GM23338 (cell line): ENCODE measurements at regions not wholly inside any gene's neighbourhood (a gene's known extent, or its start where the extent isn't known, plus 50 kb on each side); places are given as distances from the start of the nearest gene placed in this dataset.

Experiments used
- ATAC-seq: fragments of 200-7000 bp; cut with Tn5 transposase; 3 replicates; pipeline ENCODE4 v1.9.1; 2020
- DNase-seq: peaks from one replicate; pipeline ENCODE4 v3.0.0-alpha.2; 2015; ENCODE audit warnings: low spot score
- H2AFZ ChIP-seq: fragments of 200-600 bp; sonication (generic); 2 replicates; pipeline ENCODE4 v1.8.0; 2016; ENCODE audit warnings: antibody characterized with exemption, mild to moderate bottlenecking, moderate library complexity
- H3F3A ChIP-seq: fragments of 200-600 bp; sonication (generic); replicated peaks from 2 replicates; pipeline ENCODE4 v1.8.0; 2017; ENCODE audit warnings: antibody characterized with exemption, mixed run types, low read depth
- H3K27ac ChIP-seq: fragments of 200-600 bp; sonication (generic); 2 replicates; pipeline ENCODE4 v1.6.1; 2016; ENCODE audit warnings: low read depth
- H3K27me3 ChIP-seq: fragments of 200-600 bp; sonication (generic); 2 replicates; pipeline ENCODE4 v1.8.0; 2016; ENCODE audit warnings: mild to moderate bottlenecking, mixed run types, moderate library complexity; ENCODE audit not compliant: insufficient read depth
- H3K36me3 ChIP-seq: fragments of 200-600 bp; sonication (generic); 2 replicates; pipeline ENCODE4 v1.8.0; 2016; ENCODE audit warnings: mild to moderate bottlenecking; ENCODE audit not compliant: insufficient read depth
- H3K4me1 ChIP-seq: fragments of 200-600 bp; sonication (generic); 2 replicates; pipeline ENCODE4 v1.8.0; 2016; ENCODE audit warnings: mild to moderate bottlenecking, moderate library complexity; ENCODE audit not compliant: insufficient read depth
- H3K4me2 ChIP-seq: fragments of 200-600 bp; sonication (generic); 2 replicates; pipeline ENCODE4 v1.7.1; 2017; ENCODE audit warnings: mixed run types
- H3K4me3 ChIP-seq: fragments of 200-600 bp; sonication (generic); 2 replicates; pipeline ENCODE4 v1.6.1; 2016; ENCODE audit warnings: mixed run types
- H3K79me2 ChIP-seq: fragments of 200-600 bp; sonication (generic); replicated peaks from 2 replicates; pipeline ENCODE4 v1.8.0; 2017; ENCODE audit warnings: mild to moderate bottlenecking; ENCODE audit not compliant: insufficient read depth
- H3K9me2 ChIP-seq: fragments of 200-600 bp; sonication (generic); 2 replicates; pipeline ENCODE4 v1.8.0; 2017; ENCODE audit not compliant: insufficient read depth
- H4K20me1 ChIP-seq: fragments of 200-600 bp; sonication (generic); replicated peaks from 2 replicates; pipeline ENCODE4 v1.8.0; 2017; ENCODE audit warnings: mild to moderate bottlenecking; ENCODE audit not compliant: insufficient read depth
- H3K27ac Mint-ChIP-seq: 2 replicates; pipeline ENCODE4 v1.8.0; 2020; ENCODE audit warnings: inconsistent platforms, mild to moderate bottlenecking, moderate library complexity, mixed read lengths
- H3K27me3 Mint-ChIP-seq: 3 replicates; pipeline ENCODE4 v1.8.0; 2022; ENCODE audit warnings: low read depth, mild to moderate bottlenecking, moderate library complexity, mixed read lengths, inconsistent platforms; ENCODE audit not compliant: insufficient read depth, poor library complexity
- H3K36me3 Mint-ChIP-seq: 3 replicates; pipeline ENCODE4 v1.8.0; 2021; ENCODE audit warnings: low read depth, mild to moderate bottlenecking, inconsistent platforms, moderate library complexity, mixed read lengths
- H3K4me1 Mint-ChIP-seq: 3 replicates; pipeline ENCODE4 v1.8.0; 2020; ENCODE audit warnings: mild to moderate bottlenecking, inconsistent platforms, mixed read lengths
- H3K4me3 Mint-ChIP-seq: 3 replicates; pipeline ENCODE4 v1.8.0; 2021; ENCODE audit warnings: moderate library complexity, mild to moderate bottlenecking, inconsistent platforms, mixed read lengths
- H3K9me3 Mint-ChIP-seq: 3 replicates; pipeline ENCODE4 v1.8.0; 2020; ENCODE audit warnings: moderate library complexity, mild to moderate bottlenecking, inconsistent platforms, mixed read lengths
- CREB1 ChIP-seq: fragments of 250-450 bp; sonication (Bioruptor Pico); IDR thresholded peaks from 2 replicates; pipeline ENCODE4 v1.5.0; 2020; ENCODE audit warnings: low read depth, mild to moderate bottlenecking, moderate library complexity
- CTCF ChIP-seq, 2 experiments: fragments of 200-600 bp in 1 of 2; sonication (generic) in 1 of 2; conservative IDR thresholded peaks; 2 replicates each; pipeline versions ENCODE4 v1.5.1 to v1.6.1; 2016 to 2017; ENCODE audit warnings: antibody characterized with exemption in 2 of 2, low read depth in 2 of 2, mild to moderate bottlenecking in 2 of 2, moderate library complexity in 1 of 2
- ETS1 ChIP-seq: IDR thresholded peaks from 2 replicates; pipeline ENCODE4 v1.6.1; 2016; ENCODE audit warnings: antibody characterized with exemption
- EZH2 ChIP-seq: fragments of 200-600 bp; sonication (generic); IDR thresholded peaks from one replicate; pipeline ENCODE4 v1.8.0; 2017; ENCODE audit warnings: antibody characterized with exemption, mild to moderate bottlenecking, low read depth; ENCODE audit not compliant: unreplicated experiment
- EZH2phosphoT487 ChIP-seq: fragments of 200-600 bp; sonication (generic); IDR thresholded peaks from one replicate; pipeline ENCODE4 v1.8.1; 2018; ENCODE audit warnings: antibody characterized with exemption; ENCODE audit not compliant: unreplicated experiment
- JUNB ChIP-seq: IDR thresholded peaks from one replicate; pipeline ENCODE4 v1.6.1; 2016; ENCODE audit warnings: antibody characterized with exemption; ENCODE audit not compliant: unreplicated experiment
- NANOG ChIP-seq: IDR thresholded peaks from 2 replicates; pipeline ENCODE4 v1.6.1; 2016; ENCODE audit warnings: antibody characterized with exemption, borderline replicate concordance
- POLR2AphosphoS5 ChIP-seq: IDR thresholded peaks from 2 replicates; pipeline ENCODE4 v1.6.1; 2016; ENCODE audit warnings: antibody characterized with exemption, low read depth
- REST ChIP-seq: IDR thresholded peaks from one replicate; pipeline ENCODE4 v1.6.1; 2018; ENCODE audit warnings: antibody characterized with exemption; ENCODE audit not compliant: unreplicated experiment
- STAT1 ChIP-seq: IDR thresholded peaks from one replicate; pipeline ENCODE4 v1.6.1; 2016; ENCODE audit warnings: antibody characterized with exemption; ENCODE audit not compliant: unreplicated experiment
- ZNF114 ChIP-seq: fragments of 250-450 bp; sonication (Bioruptor Pico); IDR thresholded peaks from 2 replicates; pipeline ENCODE4 v1.5.0; 2020; ENCODE audit warnings: mild to moderate bottlenecking, moderate library complexity
- ZNF331 ChIP-seq: fragments of 250-450 bp; sonication (Bioruptor Pico); IDR thresholded peaks from 2 replicates; pipeline ENCODE4 v1.5.0; 2020; ENCODE audit warnings: low read depth, mild to moderate bottlenecking, moderate library complexity
- ZNF462 ChIP-seq: fragments of 250-450 bp; sonication (Bioruptor Pico); IDR thresholded peaks from 2 replicates; pipeline ENCODE4 v1.5.0; 2020; ENCODE audit warnings: mild to moderate bottlenecking, moderate library complexity

GRCh38 chr20:60408435-60408834 is 450.2 kb downstream of the CDH26 start:
- ATAC-seq (no peak), DNase-seq (no peak)
- Mint-ChIP-seq H3K36me3 (no peaks in the 10 kb centered on the region), H3K9me3 (peaks cover 14% of the 10 kb centered on the region; the same call in 2 of the 3 replicates), H3K4me1 (no peaks in the 10 kb centered on the region), H3K27ac (no peak overlapping the region), H3K4me3 (no peak overlapping the region), H3K27me3 (peaks cover 5% of the 10 kb centered on the region)
- no peaks in the 10 kb centered on the region for H3K27me3 ChIP-seq
- no peaks in the 10 kb centered on the region for H3K9me2 ChIP-seq
- H3K4me1 ChIP-seq: no peaks in the 10 kb centered on the region
- H3F3A ChIP-seq: no peaks in the 10 kb centered on the region
- H4K20me1 ChIP-seq: no peaks in the 10 kb centered on the region
- H3K79me2 ChIP-seq: no peaks in the 10 kb centered on the region
- TF ChIP-seq EZH2phosphoT487 (no peak), ZNF114 (CRISPR knock-in tag) (no peak), POLR2AphosphoS5 (no peak), STAT1 (no peak), REST (no peak), NANOG (no peak), EZH2 (no peak), CREB1 (no peak), ZNF462 (CRISPR knock-in tag) (no peak), ETS1 (no peak), ZNF331 (CRISPR knock-in tag) (no peak), JUNB (no peak), CTCF (conservative IDR thresholded peaks at IDR 0.05; ENCODE audit: low read depth in 2 of 2) (no peak)
- H3K36me3 ChIP-seq: no peaks in the 10 kb centered on the region
- no peak overlapping the region for H3K4me2 ChIP-seq
- no peak overlapping the region for H3K27ac ChIP-seq
- no peak overlapping the region for H2AFZ ChIP-seq
- no peak overlapping the region for H3K4me3 ChIP-seq
